ENCODE measurements at regions not wholly inside any gene's neighbourhood (a gene's known extent, or its start where the extent isn't known, plus 50 kb on each side); places are given as distances from the start of the nearest gene placed in this dataset.

DNA sequence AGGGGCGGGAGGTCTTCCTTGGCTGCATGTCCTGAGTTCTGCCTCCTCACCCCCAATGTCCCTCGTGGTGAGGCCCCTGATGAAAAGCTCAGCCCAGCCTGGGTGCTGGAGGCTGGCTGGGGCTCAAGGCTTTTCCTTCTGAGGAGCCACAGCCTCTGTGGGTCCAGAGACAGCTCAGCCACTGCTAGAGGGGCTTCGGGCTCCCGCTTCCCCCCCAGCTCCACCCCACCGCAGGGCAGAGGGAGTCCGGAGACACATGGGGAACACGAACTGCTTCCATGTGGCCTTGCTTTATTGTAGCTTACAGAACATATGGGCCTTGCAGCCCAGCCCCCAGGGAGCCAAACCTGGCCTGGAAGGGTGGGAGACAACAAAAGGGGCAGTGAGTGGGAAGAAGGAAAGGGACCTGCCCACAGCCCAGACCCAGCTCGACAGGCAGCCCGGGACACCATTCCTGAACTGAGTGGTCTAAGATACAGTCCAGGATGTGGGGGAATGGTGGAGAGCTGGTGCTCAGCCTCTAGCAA is 89.9 kb upstream of the NKX1-1 start:
- ChIA-PET CTCF (ENCODE audit: low intra/inter-chr PET ratio) (no interaction called here), POLR2A (interaction anchor here (0.6 kb wide), 1 partner anchor 258 kb away, joined by 4 read pairs; no protein-coding TSS in a partner anchor)
- WGBS (ENCODE audit: insufficient coverage, low coverage, missing lambda C conversion rate): 0% methylated on average over 9 of the region's 9 CpGs
- H3K9me3 ChIP-seq (replicated peaks; ENCODE audit: control insufficient read depth, insufficient read depth, low read depth, low read length): no peaks in the 10 kb centered on the region
- peaks cover 29 to 70% of the 10 kb centered on the region in 2 experiments for H3K27me3 ChIP-seq (ENCODE audit: control insufficient read depth in 2 of 2, insufficient read depth in 2 of 2, low read length in 2 of 2)
- BruUV-seq (replicated peaks): no TSS peak
- FAIRE-seq (no peak), DNase-seq (ENCODE audit: extremely low read depth in 1 of 4, low spot score in 3 of 4) (no peak), ATAC-seq (no peak)
- no peaks in the 10 kb centered on the region for H3K79me2 ChIP-seq (ENCODE audit: control insufficient read depth, insufficient read depth, low read length)
- H3K27ac ChIP-seq (ENCODE audit: extremely low read depth, low read depth, low read length): no peak overlapping the region
- H3K4me3 ChIP-seq: no peak overlapping the region
- in situ Hi-C loops (cut with MboI) (no loop called here), intact Hi-C loops (cut with micrococcal nuclease) (no loop called here)
- peaks cover 0 to 30% of the 10 kb centered on the region in 2 experiments; a peak in 2 of 5 replicates for H3K4me1 ChIP-seq (replicated peaks in 1 of 2; ENCODE audit: control insufficient read depth in 2 of 2, insufficient read depth in 2 of 2, low read length in 2 of 2)
- no peaks in the 10 kb centered on the region for H4K20me1 ChIP-seq (replicated peaks; ENCODE audit: control insufficient read depth, insufficient read depth, low read length)
- no peak overlapping the region for H3K4me2 ChIP-seq (ENCODE audit: insufficient read depth, low read length)
- H3K36me3 ChIP-seq (ENCODE audit: control insufficient read depth, insufficient read depth, low read length): no peaks in the 10 kb centered on the region
- no peaks in the 10 kb centered on the region for H3K9me1 ChIP-seq (ENCODE audit: control insufficient read depth, insufficient read depth, low read length)
- H2AFZ ChIP-seq (ENCODE audit: low read depth, low read length): no peak overlapping the region
- no peak for TF ChIP-seq SMARCA5 (IDR thresholded peaks at IDR 0.05)
- TF ChIP-seq FOXP4 (CRISPR knock-in tag; IDR thresholded peaks at IDR 0.05; ENCODE audit: borderline replicate concordance): no peak
- no peak for TF ChIP-seq ZNF146 (CRISPR knock-in tag; IDR thresholded peaks at IDR 0.05; ENCODE audit: unreplicated experiment)
- TF ChIP-seq ZFP30 (CRISPR knock-in tag; IDR thresholded peaks at IDR 0.05; ENCODE audit: borderline replicate concordance): no peak
- TF ChIP-seq PURB (CRISPR knock-in tag; IDR thresholded peaks at IDR 0.05; ENCODE audit: low read depth): no peak
- TF ChIP-seq MEF2D (tag; conservative IDR thresholded peaks at IDR 0.05; ENCODE audit: low read depth): no peak
- TF ChIP-seq, protein P1, sequence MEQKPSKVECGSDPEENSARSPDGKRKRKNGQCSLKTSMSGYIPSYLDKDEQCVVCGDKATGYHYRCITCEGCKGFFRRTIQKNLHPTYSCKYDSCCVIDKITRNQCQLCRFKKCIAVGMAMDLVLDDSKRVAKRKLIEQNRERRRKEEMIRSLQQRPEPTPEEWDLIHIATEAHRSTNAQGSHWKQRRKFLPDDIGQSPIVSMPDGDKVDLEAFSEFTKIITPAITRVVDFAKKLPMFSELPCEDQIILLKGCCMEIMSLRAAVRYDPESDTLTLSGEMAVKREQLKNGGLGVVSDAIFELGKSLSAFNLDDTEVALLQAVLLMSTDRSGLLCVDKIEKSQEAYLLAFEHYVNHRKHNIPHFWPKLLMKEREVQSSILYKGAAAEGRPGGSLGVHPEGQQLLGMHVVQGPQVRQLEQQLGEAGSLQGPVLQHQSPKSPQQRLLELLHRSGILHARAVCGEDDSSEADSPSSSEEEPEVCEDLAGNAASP (IDR thresholded peaks at IDR 0.05): no peak
- no peak for TF ChIP-seq ZNF121 (CRISPR knock-in tag; conservative IDR thresholded peaks at IDR 0.05)
- no peak for TF ChIP-seq GTF2F1 (IDR thresholded peaks at IDR 0.05; ENCODE audit: low read depth, low read length)
- TF ChIP-seq FOXA3 (CRISPR knock-in tag; conservative IDR thresholded peaks at IDR 0.05 in 1 of 2, IDR thresholded peaks at IDR 0.05 in 1 of 2): no peak
- TF ChIP-seq ZBTB8A (IDR thresholded peaks at IDR 0.05; ENCODE audit: partially characterized antibody): no peak
- no peak for TF ChIP-seq HMG20B (CRISPR knock-in tag; IDR thresholded peaks at IDR 0.05)
- no peak for TF ChIP-seq ZNF551 (CRISPR knock-in tag; IDR thresholded peaks at IDR 0.05)
- TF ChIP-seq ZNF217 (CRISPR knock-in tag; IDR thresholded peaks at IDR 0.05): no peak
- no peak overlapping the region for H3K9ac ChIP-seq (ENCODE audit: insufficient read depth in 1 of 2, low read depth in 2 of 2, low read length in 2 of 2)

Measured in K562 (cell line).